IMR-90 (cell line): ENCODE measurements at regions not wholly inside any gene's neighbourhood (a gene's known extent, or its start where the extent isn't known, plus 50 kb on each side); places are given as distances from the start of the nearest gene placed in this dataset.

ENCODE experiments used
- ATAC-seq: fragments of 200-7000 bp; cut with Tn5 transposase; 2 replicates; pipeline ENCODE4 v1.9.1; 2020; ENCODE audit warnings: low read depth, mild to moderate bottlenecking, moderate library complexity
- BruUV-seq: library from RNA; stranded (reverse); fragments of 400-500 nt; replicated peaks from 2 replicates; lab custom pipeline; 2021; lab: Mats Ljungman, UMichigan
- CTCF ChIA-PET: fragments of 300-600 bp; formaldehyde crosslinking; extraction: SDS; loops from one replicate; lab custom pipeline; 2021; ENCODE audit warnings: antibody characterized with exemption; lab: Yijun Ruan, JAX
- POLR2A ChIA-PET: fragments of 300-600 bp; sonication (Branson Sonifier 250); formaldehyde crosslinking; loops from one replicate; lab custom pipeline; 2022; ENCODE audit warnings: antibody characterized with exemption; ENCODE audit not compliant: unreplicated experiment; lab: Charles Lee
- DNase-seq: peaks from one replicate; pipeline ENCODE4 v3.0.0; 2013
- H2AFZ ChIP-seq: replicated peaks from 2 replicates; pipeline ENCODE3; 2013; ENCODE audit warnings: low read length, mild to moderate bottlenecking; ENCODE audit not compliant: poor library complexity
- H2AK5ac ChIP-seq: 2 replicates; pipeline ENCODE4 v1.6.1; 2013; ENCODE audit warnings: low read depth, low read length, inconsistent platforms
- H2AK9ac ChIP-seq: replicated peaks from 2 replicates; pipeline ENCODE3; 2013; ENCODE audit warnings: mild to moderate bottlenecking, low read depth, low read length, moderate library complexity; ENCODE audit not compliant: poor library complexity
- H2BK120ac ChIP-seq: 2 replicates; pipeline ENCODE4 v1.6.1; 2013; ENCODE audit warnings: low read depth, low read length, inconsistent platforms
- H2BK15ac ChIP-seq: 3 replicates; pipeline ENCODE4 v1.6.1; 2013; ENCODE audit warnings: low read depth, low read length, inconsistent platforms
- H2BK20ac ChIP-seq: 2 replicates; pipeline ENCODE4 v1.6.1; 2013; ENCODE audit warnings: low read depth, mild to moderate bottlenecking, inconsistent platforms, low read length, moderate library complexity
- H2BK5ac ChIP-seq: 2 replicates; pipeline ENCODE4 v1.6.1; 2013; ENCODE audit warnings: mild to moderate bottlenecking, low read depth, low read length, inconsistent platforms; ENCODE audit not compliant: poor library complexity, severe bottlenecking
- H3K14ac ChIP-seq: replicated peaks from 2 replicates; pipeline ENCODE4 v1.6.1; 2013; ENCODE audit warnings: low read depth, low read length, inconsistent platforms
- H3K18ac ChIP-seq: 2 replicates; pipeline ENCODE4 v1.6.1; 2013; ENCODE audit warnings: low read depth, low read length, control low read depth
- H3K23ac ChIP-seq: 2 replicates; pipeline ENCODE4 v1.6.1; 2013; ENCODE audit warnings: low read depth, low read length, inconsistent platforms
- H3K27ac ChIP-seq: 2 replicates; pipeline ENCODE4 v1.5.1; 2013; ENCODE audit warnings: mild to moderate bottlenecking, control low read depth, low read length; ENCODE audit not compliant: insufficient read depth
- H3K27me3 ChIP-seq: 2 replicates; pipeline ENCODE4 v1.6.1; 2013; ENCODE audit warnings: low read length; ENCODE audit not compliant: control insufficient read depth, insufficient read depth
- H3K36me3 ChIP-seq: 2 replicates; pipeline ENCODE4 v1.6.1; 2013; ENCODE audit warnings: low read length, mixed read lengths; ENCODE audit not compliant: control insufficient read depth, insufficient read depth
- H3K4ac ChIP-seq: 2 replicates; pipeline ENCODE4 v1.6.1; 2013; ENCODE audit warnings: low read depth, low read length, inconsistent platforms
- H3K4me1 ChIP-seq: 2 replicates; pipeline ENCODE4 v1.6.1; 2013; ENCODE audit warnings: low read length, mixed read lengths; ENCODE audit not compliant: control insufficient read depth, insufficient read depth
- H3K4me2 ChIP-seq: 2 replicates; pipeline ENCODE4 v1.6.1; 2013; ENCODE audit warnings: low read depth, mild to moderate bottlenecking, control low read depth, low read length, moderate library complexity
- H3K4me3 ChIP-seq: 2 replicates; pipeline ENCODE4 v1.5.1; 2013; ENCODE audit warnings: low read depth, mild to moderate bottlenecking, control low read depth, low read length, moderate library complexity; ENCODE audit not compliant: insufficient read depth
- H3K56ac ChIP-seq: 2 replicates; pipeline ENCODE4 v1.6.1; 2013; ENCODE audit warnings: low read length, inconsistent platforms; ENCODE audit not compliant: insufficient read depth; ENCODE audit errors: extremely low read depth
- H3K79me1 ChIP-seq, 2 experiments: 2 replicates each; pipeline ENCODE4 v1.6.1; 2013; ENCODE audit warnings: low read length in 2 of 2, inconsistent platforms in 1 of 2, low read depth in 1 of 2
- H3K9ac ChIP-seq: 2 replicates; pipeline ENCODE4 v1.6.1; 2013; ENCODE audit warnings: low read depth, low read length, control low read depth
- H3K9me1 ChIP-seq: 2 replicates; pipeline ENCODE4 v1.6.1; 2013; ENCODE audit warnings: low read length, inconsistent platforms; ENCODE audit not compliant: insufficient read depth
- H3K9me3 ChIP-seq: 2 replicates; pipeline ENCODE4 v1.6.1; 2013; ENCODE audit warnings: low read length; ENCODE audit not compliant: control insufficient read depth, insufficient read depth
- H4K20me1 ChIP-seq: 2 replicates; pipeline ENCODE4 v1.6.1; 2013; ENCODE audit warnings: low read length, inconsistent platforms; ENCODE audit not compliant: insufficient read depth
- H4K5ac ChIP-seq: 2 replicates; pipeline ENCODE4 v1.6.1; 2013; ENCODE audit warnings: mild to moderate bottlenecking, low read depth, low read length, control low read depth
- H4K8ac ChIP-seq, 2 experiments: 2 replicates each; pipeline ENCODE4 v1.6.1; 2013; ENCODE audit warnings: low read depth in 2 of 2, low read length in 2 of 2, control low read depth in 1 of 2, inconsistent platforms in 1 of 2
- H4K91ac ChIP-seq: 2 replicates; pipeline ENCODE4 v1.6.1; 2013; ENCODE audit warnings: low read depth, low read length, inconsistent platforms; ENCODE audit not compliant: insufficient read depth
- BHLHE40 ChIP-seq: fragments of 150-350 bp; IDR thresholded peaks from 2 replicates; pipeline ENCODE4 v1.6.1; 2016; ENCODE audit warnings: mild to moderate bottlenecking, low read depth, low read length
- CEBPB ChIP-seq: IDR thresholded peaks from 2 replicates; pipeline ENCODE4 v1.6.1; 2012; ENCODE audit warnings: low read depth, low read length, improper control_type of control experiment
- CHD1 ChIP-seq: IDR thresholded peaks from 2 replicates; pipeline ENCODE4 v1.6.1; 2012; ENCODE audit warnings: low read depth, low read length, improper control_type of control experiment
- CTCF ChIP-seq: conservative IDR thresholded peaks from 2 replicates; pipeline ENCODE4 v1.5.1; 2012; ENCODE audit warnings: mild to moderate bottlenecking, low read depth, low read length, improper control_type of control experiment
- ELK1 ChIP-seq: fragments of 150-350 bp; IDR thresholded peaks from 2 replicates; pipeline ENCODE4 v1.6.1; 2016; ENCODE audit warnings: low read depth, mild to moderate bottlenecking, low read length, moderate library complexity, borderline replicate concordance
- FOS ChIP-seq: fragments of 150-350 bp; IDR thresholded peaks from 2 replicates; pipeline ENCODE4 v1.6.1; 2016; ENCODE audit warnings: low read depth, low read length
- MAFK ChIP-seq: IDR thresholded peaks from 2 replicates; pipeline ENCODE4 v1.6.1; 2012; ENCODE audit warnings: low read depth, low read length, improper control_type of control experiment
- MAZ ChIP-seq: IDR thresholded peaks from 2 replicates; pipeline ENCODE4 v1.6.1; 2012; ENCODE audit warnings: low read depth, mild to moderate bottlenecking, low read length, improper control_type of control experiment, moderate library complexity, borderline replicate concordance
- MXI1 ChIP-seq: IDR thresholded peaks from 2 replicates; pipeline ENCODE4 v1.6.1; 2012; ENCODE audit warnings: low read depth, mild to moderate bottlenecking, low read length, moderate library complexity, borderline replicate concordance
- NFE2L2 ChIP-seq: fragments of 150-350 bp; IDR thresholded peaks from 2 replicates; pipeline ENCODE4 v1.6.1; 2016; ENCODE audit warnings: low read depth, mild to moderate bottlenecking, low read length
- POLR2A ChIP-seq: IDR thresholded peaks from 2 replicates; pipeline ENCODE4 v1.6.1; 2012; ENCODE audit warnings: mild to moderate bottlenecking, low read depth, low read length
- RAD21 ChIP-seq: IDR thresholded peaks from 2 replicates; pipeline ENCODE4 v1.6.1; 2012; ENCODE audit warnings: low read length, improper control_type of control experiment
- RCOR1 ChIP-seq: IDR thresholded peaks from 2 replicates; pipeline ENCODE4 v1.6.1; 2012; ENCODE audit warnings: mild to moderate bottlenecking, low read length, improper control_type of control experiment; ENCODE audit not compliant: insufficient replicate concordance
- RFX5 ChIP-seq: IDR thresholded peaks from 2 replicates; pipeline ENCODE4 v1.8.0; 2012; ENCODE audit warnings: low read depth, mild to moderate bottlenecking, low read length, moderate library complexity
- SMC3 ChIP-seq: fragments of 150-350 bp; IDR thresholded peaks from 2 replicates; pipeline ENCODE4 v1.6.1; 2016; ENCODE audit warnings: low read depth, mild to moderate bottlenecking, antibody characterized with exemption, low read length, moderate library complexity
- USF2 ChIP-seq: fragments of 150-350 bp; IDR thresholded peaks from 2 replicates; pipeline ENCODE4 v1.6.1; 2017; ENCODE audit warnings: mild to moderate bottlenecking, antibody characterized with exemption, low read length, low read depth
- WGBS, 2 experiments: methylation state at CpG; one replicate each; pipeline versions ENCODE4 v1.1.5 to v1.1.7; 2013; ENCODE audit warnings: missing lambda C conversion rate in 2 of 2; ENCODE audit not compliant: insufficient read length in 1 of 2; ENCODE audit errors: extremely low coverage in 2 of 2; 5-methylcytosine and 5-hydroxymethylcytosine counted together
- dilution Hi-C: fragments of 300-500 bp; cut with HindIII; formaldehyde crosslinking; loops from one replicate; pipeline ENCODE4 v1.14.3; 2018; ENCODE audit warnings: low sequenced_read_pairs; ENCODE audit not compliant: unreplicated experiment
- in situ Hi-C: fragments of 300-500 bp; cut with MboI; formaldehyde crosslinking; loops from 3 replicates; pipeline ENCODE4 v1.14.3; 2019; ENCODE audit warnings: low sequenced_read_pairs, inconsistent platforms, mixed read lengths
- intact Hi-C: fragments of 100-400 bp; cut with micrococcal nuclease; formaldehyde crosslinking; loops from 2 replicates; pipeline ENCODE4 v1.10.0; 2022

- Histone ChIP-seq H4K91ac (no peak overlapping the region), H3K9ac (no peak overlapping the region), H2AK5ac (no peak overlapping the region), H2AK9ac (no peak overlapping the region), H2BK15ac (no peak overlapping the region), H4K8ac (no peak overlapping the region), H2BK120ac (no peak overlapping the region), H3K14ac (no peak overlapping the region), H3K9me1 (no peaks in the 10 kb centered on the region), H3K36me3 (no peaks in the 10 kb centered on the region), H3K9me3 (no peaks in the 10 kb centered on the region), H3K4me1 (no peaks in the 10 kb centered on the region), H3K4me3 (no peak overlapping the region), H3K4ac (no peak overlapping the region), H3K27ac (no peak overlapping the region), H4K20me1 (no peaks in the 10 kb centered on the region), H3K23ac (no peak overlapping the region), H2BK5ac (no peak overlapping the region), H3K27me3 (no peaks in the 10 kb centered on the region), H3K4me2 (no peak overlapping the region), H2AFZ (no peak overlapping the region), H2BK20ac (no peak overlapping the region), H4K5ac (no peak overlapping the region), H3K79me1 (no peaks in the 10 kb centered on the region), H3K56ac (no peak overlapping the region), H3K18ac (no peak overlapping the region)
- POLR2A ChIA-PET = no interaction called here
- no TSS peak for BruUV-seq
- CTCF ChIA-PET = no interaction called here
- ATAC-seq (no peak), DNase-seq (no peak)
- in situ Hi-C loops (no loop called here), intact Hi-C loops (no loop called here), dilution Hi-C loops (no loop called here)
- no CpG with 5 or more reads among the region's 2 CpGs for whole genome bisulfite sequencing, 2 experiments
- no peak for TF ChIP-seq POLR2A
- no peak for TF ChIP-seq RFX5
- TF ChIP-seq RCOR1 = no peak
- TF ChIP-seq NFE2L2 = no peak
- TF ChIP-seq RAD21 = no peak
- no peak for TF ChIP-seq MAFK
- no peak for TF ChIP-seq MAZ
- no peak for TF ChIP-seq CEBPB
- no peak for TF ChIP-seq SMC3
- no peak for TF ChIP-seq CHD1
- TF ChIP-seq BHLHE40 = no peak
- TF ChIP-seq ELK1 = no peak
- TF ChIP-seq USF2 = no peak
- no peak for TF ChIP-seq MXI1
- TF ChIP-seq FOS = no peak
- TF ChIP-seq CTCF = no peak
Observed at GRCh38 chr1:79969886-79970285, 963.4 kb upstream of the ADGRL4 start.
